ENCODE measurements at regions not wholly inside any gene's neighbourhood (a gene's known extent, or its start where the extent isn't known, plus 50 kb on each side); places are given as distances from the start of the nearest gene placed in this dataset.

DNA sequence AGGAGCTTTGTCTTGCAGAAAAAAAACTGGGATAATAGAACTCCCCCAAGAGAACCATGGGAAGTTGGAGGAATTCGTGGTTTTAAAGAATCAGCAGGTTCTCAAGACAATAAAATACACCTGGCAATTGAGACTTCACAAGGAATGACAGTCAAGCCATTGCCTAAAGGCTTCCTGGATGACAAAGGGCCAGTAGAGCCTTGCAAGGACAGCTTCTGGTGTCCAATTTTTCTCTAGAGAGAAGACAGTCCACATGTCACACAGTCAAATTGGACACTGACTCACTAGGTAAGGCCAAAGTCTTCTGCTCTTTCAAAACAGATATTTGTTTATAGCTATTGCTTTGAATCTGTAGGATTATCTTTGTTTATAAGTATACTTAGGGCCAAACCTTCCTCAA lies 80.3 kb upstream of the BMP5 start:
- DNase-seq (no peak), ATAC-seq (no peak)
- Histone ChIP-seq H3K9me3 (no peaks in the 10 kb centered on the region), H3K4me1 (no peaks in the 10 kb centered on the region), H3K27ac (no peak overlapping the region), H3K36me3 (ENCODE audit: insufficient read depth in 1 of 2, low read depth in 1 of 2) (no peaks in the 10 kb centered on the region), H3K27me3 (ENCODE audit: insufficient read depth in 3 of 3, low read length in 2 of 3) (no peaks in the 10 kb centered on the region), H3K4me3 (no peak overlapping the region)
- TF ChIP-seq, protein P1, sequence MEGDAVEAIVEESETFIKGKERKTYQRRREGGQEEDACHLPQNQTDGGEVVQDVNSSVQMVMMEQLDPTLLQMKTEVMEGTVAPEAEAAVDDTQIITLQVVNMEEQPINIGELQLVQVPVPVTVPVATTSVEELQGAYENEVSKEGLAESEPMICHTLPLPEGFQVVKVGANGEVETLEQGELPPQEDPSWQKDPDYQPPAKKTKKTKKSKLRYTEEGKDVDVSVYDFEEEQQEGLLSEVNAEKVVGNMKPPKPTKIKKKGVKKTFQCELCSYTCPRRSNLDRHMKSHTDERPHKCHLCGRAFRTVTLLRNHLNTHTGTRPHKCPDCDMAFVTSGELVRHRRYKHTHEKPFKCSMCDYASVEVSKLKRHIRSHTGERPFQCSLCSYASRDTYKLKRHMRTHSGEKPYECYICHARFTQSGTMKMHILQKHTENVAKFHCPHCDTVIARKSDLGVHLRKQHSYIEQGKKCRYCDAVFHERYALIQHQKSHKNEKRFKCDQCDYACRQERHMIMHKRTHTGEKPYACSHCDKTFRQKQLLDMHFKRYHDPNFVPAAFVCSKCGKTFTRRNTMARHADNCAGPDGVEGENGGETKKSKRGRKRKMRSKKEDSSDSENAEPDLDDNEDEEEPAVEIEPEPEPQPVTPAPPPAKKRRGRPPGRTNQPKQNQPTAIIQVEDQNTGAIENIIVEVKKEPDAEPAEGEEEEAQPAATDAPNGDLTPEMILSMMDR (IDR thresholded peaks at IDR 0.05) = no peak
- intact Hi-C loops (cut with DNase I) = loop anchor here in 1 of 2 donors (10.0 kb wide), 2 partner anchors 511 to 681 kb away; no protein-coding TSS in a partner anchor
- WGBS, 3 donors = 31 to 55% (median 47%) methylated on average over 1 of the region's 1 CpG

DNA sequence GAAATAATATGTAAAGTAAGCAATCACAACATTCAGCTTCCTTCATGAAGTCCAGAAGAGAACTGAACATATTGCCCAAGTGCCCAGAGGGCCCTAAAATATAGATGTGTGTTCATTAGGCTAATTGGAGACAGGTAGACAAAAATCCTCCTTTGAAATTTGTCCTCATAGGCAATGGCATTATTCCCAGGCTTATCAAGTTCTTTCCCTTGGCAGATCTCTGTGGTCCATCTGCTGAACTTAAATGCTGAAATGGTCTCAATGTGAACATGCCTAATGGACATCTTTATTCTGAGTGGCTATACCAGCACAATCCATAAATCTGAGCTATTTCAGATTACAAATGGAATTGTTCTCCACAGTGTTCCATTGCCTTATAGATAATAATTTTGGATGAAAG lies 79.0 kb upstream of the BMP5 start:
- no peak for ATAC-seq
- TF ChIP-seq, protein P1 (IDR thresholded peaks at IDR 0.05) = no peak
- Histone ChIP-seq H3K9me3 (no peaks in the 10 kb centered on the region), H3K27me3 (ENCODE audit: insufficient read depth in 3 of 3, low read length in 2 of 3) (peaks cover 0 to 3% (median 0%) of the 10 kb centered on the region in 3 donors), H3K4me1 (no peaks in the 10 kb centered on the region), H3K27ac (no peak overlapping the region), H3K4me3 (no peak overlapping the region), H3K36me3 (ENCODE audit: insufficient read depth in 1 of 2, low read depth in 1 of 2) (no peaks in the 10 kb centered on the region)
- no peak for DNase-seq
- intact Hi-C loops (cut with DNase I) = loop anchor here in 1 of 2 donors (10.0 kb wide), 2 partner anchors 510 to 680 kb away; no protein-coding TSS in a partner anchor

DNA sequence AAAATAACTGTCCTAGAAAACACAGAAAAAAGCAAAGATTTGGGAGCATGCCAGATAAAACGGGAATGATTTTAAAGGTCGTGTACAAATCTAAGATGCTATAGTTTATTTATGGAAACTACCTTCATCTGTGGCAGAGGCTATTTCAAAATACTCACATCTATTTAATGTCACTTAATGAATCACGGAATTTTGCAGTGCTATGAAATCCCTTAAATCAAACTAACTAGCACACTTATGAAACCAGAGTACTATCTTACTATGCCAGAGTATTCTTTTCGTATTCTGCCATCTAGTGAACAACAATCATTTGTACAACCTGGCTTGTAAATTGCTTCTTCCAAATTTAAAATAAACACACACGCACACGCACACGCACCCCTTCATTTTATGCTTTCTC lies 77.9 kb upstream of the BMP5 start:
- Histone ChIP-seq H3K4me3 (peak overlapping the region; percentile 38), H3K9me3 (no peaks in the 10 kb centered on the region), H3K36me3 (ENCODE audit: insufficient read depth in 1 of 2, low read depth in 1 of 2) (no peaks in the 10 kb centered on the region), H3K4me1 (no peaks in the 10 kb centered on the region), H3K27ac (no peak overlapping the region), H3K27me3 (ENCODE audit: insufficient read depth in 3 of 3, low read length in 2 of 3) (peaks cover 0 to 3% (median 0%) of the 10 kb centered on the region in 3 donors)
- no peak for DNase-seq
- intact Hi-C loops (cut with DNase I) = loop anchor here in 1 of 2 donors (10.0 kb wide), 2 partner anchors 509 to 679 kb away; no protein-coding TSS in a partner anchor
- ATAC-seq = peak in 3 of 4 donors; percentile 35 to 55 (median 53)
- TF ChIP-seq, protein P1 (IDR thresholded peaks at IDR 0.05) = peak; percentile 17
- 35 to 46% (median 38%) methylated on average over 7 of the region's 7 CpGs for WGBS, 3 donors

DNA sequence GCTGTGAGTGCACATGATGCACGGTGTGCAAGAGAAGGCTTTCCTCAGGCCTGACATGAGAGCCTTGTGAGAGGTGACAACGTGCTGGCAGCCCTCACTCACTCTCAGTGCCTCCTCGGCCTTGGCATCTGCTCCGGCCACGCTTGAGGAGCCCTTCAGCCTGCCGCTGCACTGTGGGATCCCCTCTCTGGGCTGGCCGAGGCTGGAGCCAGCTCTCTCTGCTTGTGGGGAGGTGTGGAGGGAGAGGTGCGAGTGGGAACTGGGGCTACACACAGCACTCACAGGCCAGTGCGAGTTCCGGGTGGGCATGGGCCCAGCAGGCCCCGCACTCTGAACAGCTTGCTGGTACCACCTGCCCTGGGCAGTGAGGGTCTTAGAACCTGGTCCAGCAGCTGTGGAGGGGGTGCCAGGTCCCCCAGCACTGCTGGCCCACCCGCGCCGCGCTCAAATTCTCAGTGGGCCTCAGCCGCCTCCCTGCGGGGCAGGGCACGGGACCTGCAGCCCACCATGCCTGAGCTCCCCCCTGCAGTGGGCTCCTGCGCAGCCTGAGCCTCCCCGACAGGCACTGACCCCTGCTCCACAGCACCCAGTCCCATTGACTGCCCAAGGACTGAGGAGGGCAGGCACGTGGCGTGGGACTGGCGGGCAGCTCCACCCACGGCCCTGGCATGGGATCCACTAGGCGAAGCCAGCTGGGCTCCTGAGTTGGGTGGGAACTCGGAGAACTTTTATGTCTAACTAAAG lies 74.9 kb upstream of the BMP5 start:
- no peak overlapping the region for H3K27ac ChIP-seq
- H3K9me3 ChIP-seq = no peaks in the 10 kb centered on the region
- intact Hi-C loops (cut with DNase I) = loop anchor here in 1 of 2 donors (10.0 kb wide), 2 partner anchors 505 to 675 kb away; no protein-coding TSS in a partner anchor
- WGBS, 3 donors = 92 to 96% (median 94%) methylated on average over 22 to 26 of the region's 26 CpGs
- TF ChIP-seq, protein P1 (IDR thresholded peaks at IDR 0.05) = no peak
- H3K36me3 ChIP-seq (ENCODE audit: insufficient read depth in 1 of 2, low read depth in 1 of 2) = no peaks in the 10 kb centered on the region
- H3K27me3 ChIP-seq (ENCODE audit: insufficient read depth in 3 of 3, low read length in 2 of 3) = peaks cover 0 to 3% (median 0%) of the 10 kb centered on the region in 3 donors
- DNase-seq = peak in 1 of 2 donors; percentile 41
- H3K4me3 ChIP-seq = no peak overlapping the region
- ATAC-seq = no peak
- no peaks in the 10 kb centered on the region for H3K4me1 ChIP-seq

All from psoas muscle (tissue), 7 donors.